Gastrocnemius medialis (tissue), 4 donors: ENCODE measurements at regions not wholly inside any gene's neighbourhood (a gene's known extent, or its start where the extent isn't known, plus 50 kb on each side); places are given as distances from the start of the nearest gene placed in this dataset.

Experiments used
- CTCF ChIP-seq, 5 experiments: fragments of 450-650 bp in 3 of 5; fragments of 200-600 bp in 2 of 5; sonication (generic) in 2 of 5; IDR thresholded peaks in 4 of 5; conservative IDR thresholded peaks in 1 of 5; 1 replicate in 4 of 5; 2 replicates in 1 of 5; pipeline ENCODE4 v1.5.1; 2016 to 2019; ENCODE audit warnings: antibody characterized with exemption in 5 of 5, mild to moderate bottlenecking in 3 of 5, moderate library complexity in 3 of 5
- POLR2A ChIP-seq, 2 donors: fragments of 450-650 bp; IDR thresholded peaks; one replicate each; pipeline ENCODE4 v1.6.1; 2017; ENCODE audit warnings: antibody characterized with exemption in 2 of 2, mild to moderate bottlenecking in 2 of 2, moderate library complexity in 2 of 2

GRCh38 chr10:47156873-47157272, 143.1 kb upstream of the GDF10 start:
- TF ChIP-seq CTCF (IDR thresholded peaks at IDR 0.05 in 4 of 5, conservative IDR thresholded peaks at IDR 0.05 in 1 of 5) = no peak
- no peak for TF ChIP-seq POLR2A (IDR thresholded peaks at IDR 0.05)
